HG03432 (cell line): ENCODE measurements at regions not wholly inside any gene's neighbourhood (a gene's known extent, or its start where the extent isn't known, plus 50 kb on each side); places are given as distances from the start of the nearest gene placed in this dataset.
"Not testable (repeated sequence)": the region's sequence is repeated elsewhere in the genome, so short reads cannot be mapped to it uniquely, and the experiment has no call there.

Source experiments
- ATAC-seq: cut with Tn5 transposase; IDR thresholded peaks from one replicate; pipeline ENCODE4 v1.9.1; 2021; ENCODE audit warnings: mild to moderate bottlenecking, moderate library complexity; ENCODE audit not compliant: unreplicated experiment

GRCh38 chr13:80523134-80523533 lies 182.2 kb upstream of the SPRY2 start:
- ATAC-seq = no peak

GRCh38 chr13:80522463-80522862 lies 181.5 kb upstream of the SPRY2 start:
- ATAC-seq = not testable (repeated sequence)

- no peak for ATAC-seq
Measured at GRCh38 chr13:80516818-80517348, 176.0 kb upstream of the SPRY2 start.

- ATAC-seq = no peak
Measured at GRCh38 chr13:80515296-80515695, 174.4 kb upstream of the SPRY2 start.

- ATAC-seq = no peak
Measured at GRCh38 chr13:80513196-80513595, 172.3 kb upstream of the SPRY2 start.

GRCh38 chr13:80510686-80511085 lies 169.8 kb upstream of the SPRY2 start:
- no peak for ATAC-seq

- no peak for ATAC-seq
Measured at GRCh38 chr13:80509264-80509663, 168.3 kb upstream of the SPRY2 start.

- ATAC-seq = no peak
Measured at GRCh38 chr13:80508031-80508430, 167.1 kb upstream of the SPRY2 start.

GRCh38 chr13:80504453-80504852 lies 163.5 kb upstream of the SPRY2 start:
- no peak for ATAC-seq

- ATAC-seq = no peak
Measured at GRCh38 chr13:80502359-80502758, 161.4 kb upstream of the SPRY2 start.

GRCh38 chr13:80501556-80501955 lies 160.6 kb upstream of the SPRY2 start:
- no peak for ATAC-seq

- ATAC-seq = no peak
Measured at GRCh38 chr13:80499536-80500290, 158.8 kb upstream of the SPRY2 start.

- no peak for ATAC-seq
Measured at GRCh38 chr13:80498433-80498832, 157.5 kb upstream of the SPRY2 start.

GRCh38 chr13:80497978-80498377 lies 157.1 kb upstream of the SPRY2 start:
- no peak for ATAC-seq

GRCh38 chr13:80497439-80497838 lies 156.5 kb upstream of the SPRY2 start:
- no peak for ATAC-seq

GRCh38 chr13:80496721-80497397 lies 155.9 kb upstream of the SPRY2 start:
- ATAC-seq = no peak

- ATAC-seq = not testable (repeated sequence)
Measured at GRCh38 chr13:80490491-80490943, 149.6 kb upstream of the SPRY2 start.

GRCh38 chr13:80486402-80486801 lies 145.5 kb upstream of the SPRY2 start:
- no peak for ATAC-seq

- no peak for ATAC-seq
Measured at GRCh38 chr13:80483157-80483556, 142.2 kb upstream of the SPRY2 start.

- no peak for ATAC-seq
Measured at GRCh38 chr13:80481588-80481987, 140.7 kb upstream of the SPRY2 start.

- peak; percentile 44 for ATAC-seq
Measured at GRCh38 chr13:80477661-80478443, 136.9 kb upstream of the SPRY2 start.
